ENCODE measurements at regions not wholly inside any gene's neighbourhood (a gene's known extent, or its start where the extent isn't known, plus 50 kb on each side); places are given as distances from the start of the nearest gene placed in this dataset.

DNA sequence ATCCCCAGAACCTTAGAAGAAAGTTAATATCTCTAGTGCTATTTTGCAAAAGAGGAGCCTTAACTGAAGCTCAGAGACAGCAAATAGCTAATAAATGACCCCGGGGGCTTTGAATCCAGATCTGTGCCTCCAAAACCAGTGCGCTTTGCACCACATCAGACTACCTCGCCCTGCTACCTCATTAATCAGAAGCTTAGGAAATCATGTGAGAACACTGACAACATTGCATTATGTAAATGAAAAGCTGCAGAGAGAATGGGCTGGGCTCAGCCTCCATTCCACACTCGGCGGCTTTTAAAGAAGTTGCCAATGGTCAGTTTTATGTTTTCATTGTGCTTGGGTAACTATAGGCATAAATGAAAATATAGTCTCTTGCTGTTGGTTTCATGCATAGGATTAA, 54.0 kb upstream of the STMND1 start:
- DNase-seq (ENCODE audit: low read depth): no peak

DNA sequence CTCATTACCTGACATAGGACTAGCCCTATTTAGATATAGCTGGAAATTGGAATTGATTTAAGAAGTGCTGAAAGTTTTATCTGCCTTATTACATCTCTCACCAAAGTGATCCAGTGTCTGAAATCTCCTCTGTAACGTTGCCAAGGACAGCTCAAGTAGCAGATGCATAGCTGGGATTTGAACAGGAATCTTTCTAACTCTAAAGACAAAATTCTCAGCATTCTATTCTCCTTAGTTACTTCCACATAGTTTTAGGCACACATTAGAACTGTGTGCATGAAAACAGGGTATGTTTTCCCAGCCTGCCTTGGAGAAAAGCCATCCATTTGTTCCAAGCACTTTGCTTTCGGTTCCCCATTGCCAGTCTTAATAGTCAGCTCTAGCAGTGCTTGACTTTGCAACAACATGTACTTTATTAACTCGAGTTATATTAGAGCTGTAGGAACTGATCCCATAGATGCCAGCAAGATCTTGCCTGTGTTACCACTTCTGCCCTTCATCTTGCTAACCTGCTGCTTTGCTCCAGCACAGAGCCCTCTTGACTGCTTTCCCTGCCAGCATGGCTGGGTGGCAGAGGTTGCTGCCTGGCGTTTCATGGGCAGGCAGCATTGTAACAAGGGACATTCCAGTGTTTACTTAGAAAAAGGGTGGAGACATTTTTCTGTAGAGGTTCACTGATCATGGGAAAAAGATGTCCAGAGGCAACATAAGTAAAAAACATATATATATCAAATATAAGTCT, 56.1 kb upstream of the STMND1 start:
- DNase-seq (ENCODE audit: low read depth): no peak

DNA sequence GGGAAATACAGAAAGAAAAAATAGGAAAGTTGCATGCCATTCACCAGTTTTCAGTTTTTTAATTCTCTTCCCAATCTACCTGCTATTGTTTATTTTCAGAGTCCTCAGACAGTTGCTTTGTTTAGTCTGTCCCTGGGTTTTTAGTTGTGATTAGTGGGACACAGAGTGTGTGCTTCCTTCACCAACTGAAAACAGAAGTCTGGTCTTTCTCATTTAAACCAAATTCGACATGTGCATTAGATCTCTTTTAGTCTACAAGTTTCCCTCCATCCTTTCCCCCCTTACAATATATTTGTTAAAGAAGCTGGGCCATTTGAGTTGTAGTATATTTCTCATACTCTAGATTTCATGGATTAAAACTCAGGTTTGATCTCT, 58.7 kb upstream of the STMND1 start:
- DNase-seq (ENCODE audit: low read depth): no peak

DNA sequence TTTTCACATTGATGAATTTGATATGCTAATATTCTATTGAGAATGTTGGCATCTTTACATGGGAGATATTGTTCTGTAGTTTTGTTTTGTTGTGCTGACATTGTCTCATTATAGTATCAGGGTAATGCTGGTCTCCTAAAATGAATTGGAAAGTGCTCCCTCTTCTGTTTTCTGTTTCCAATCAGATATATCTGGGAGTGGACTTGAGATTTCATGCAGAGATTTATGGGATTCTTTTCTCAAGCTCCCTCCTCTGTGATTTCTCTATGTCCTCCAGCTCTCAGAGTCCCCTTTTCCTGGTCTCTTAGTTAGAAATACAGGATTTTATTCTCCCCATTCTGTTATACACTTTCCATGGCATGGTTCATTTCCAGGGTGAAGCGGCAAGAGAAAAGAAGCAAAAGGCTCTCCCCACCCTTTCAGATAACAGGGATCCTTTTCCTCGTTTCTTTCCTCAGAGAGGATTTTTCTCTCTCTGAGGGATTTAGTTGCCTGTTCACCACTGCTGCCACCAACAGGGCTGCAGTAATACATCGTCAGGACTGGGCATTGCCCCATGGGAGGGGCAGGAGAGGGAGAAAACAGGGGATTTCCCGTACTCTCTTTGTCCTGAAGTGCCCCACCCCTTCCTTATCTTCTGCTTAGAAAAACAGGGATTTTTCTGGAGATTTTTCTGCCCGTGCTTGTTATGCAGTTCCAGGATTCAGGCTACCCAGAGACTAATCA, 59.3 kb upstream of the STMND1 start:
- DNase-seq (ENCODE audit: low read depth): no peak

DNA sequence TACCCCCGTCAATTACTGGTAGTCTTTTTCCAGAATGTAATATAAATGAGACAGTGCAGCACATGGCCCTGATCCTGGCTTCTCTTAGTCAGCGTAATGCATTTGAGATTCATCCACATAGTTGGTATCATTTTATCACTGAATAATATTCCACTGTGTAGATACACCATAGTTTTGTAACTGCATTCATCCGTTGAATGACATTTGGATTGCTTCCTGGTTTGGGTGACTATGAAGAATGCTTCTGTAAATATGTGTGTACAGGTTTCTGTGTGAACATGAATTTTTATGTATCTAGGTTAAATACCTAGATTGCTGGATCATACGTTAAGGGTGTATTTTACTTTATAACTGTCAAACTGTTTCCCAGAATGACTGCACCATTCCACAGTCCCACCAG, 62.6 kb upstream of the STMND1 start:
- DNase-seq (ENCODE audit: low read depth): no peak

DNA sequence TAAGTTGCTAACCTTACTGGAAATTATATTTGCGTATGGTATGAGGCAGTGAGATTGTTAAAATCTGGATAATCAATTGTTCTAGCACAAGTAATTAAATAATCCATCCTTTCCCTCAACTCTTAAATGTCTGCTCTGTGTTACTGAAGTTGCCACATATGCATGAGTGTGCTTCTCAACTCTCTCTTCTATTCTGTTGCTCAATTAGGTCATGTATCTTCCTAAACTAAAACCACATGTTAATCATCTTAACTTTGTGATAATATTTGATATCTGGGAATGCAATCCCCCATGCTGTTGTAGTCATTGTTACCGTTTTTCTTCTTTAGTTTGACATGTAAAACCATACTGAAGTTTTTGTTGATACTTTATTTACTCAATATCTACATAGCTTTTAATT, 63.5 kb upstream of the STMND1 start:
- no peak for DNase-seq (ENCODE audit: low read depth)

DNA sequence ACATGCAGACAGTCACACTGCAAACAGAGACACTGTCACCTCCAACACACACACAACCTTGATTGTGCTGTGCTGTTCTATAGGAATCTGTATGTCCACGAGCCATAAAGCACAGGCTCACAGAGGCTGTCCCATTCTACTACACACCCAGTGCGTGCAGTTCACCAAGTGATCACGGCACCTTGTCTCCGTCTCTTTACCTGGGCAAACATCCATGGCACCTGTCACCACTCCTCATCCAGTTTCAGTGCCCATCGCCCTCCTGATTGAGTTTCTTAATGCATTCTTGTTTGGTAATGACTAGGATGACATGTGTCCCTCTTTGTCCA, 65.8 kb upstream of the STMND1 start:
- DNase-seq (ENCODE audit: low read depth): no peak

DNA sequence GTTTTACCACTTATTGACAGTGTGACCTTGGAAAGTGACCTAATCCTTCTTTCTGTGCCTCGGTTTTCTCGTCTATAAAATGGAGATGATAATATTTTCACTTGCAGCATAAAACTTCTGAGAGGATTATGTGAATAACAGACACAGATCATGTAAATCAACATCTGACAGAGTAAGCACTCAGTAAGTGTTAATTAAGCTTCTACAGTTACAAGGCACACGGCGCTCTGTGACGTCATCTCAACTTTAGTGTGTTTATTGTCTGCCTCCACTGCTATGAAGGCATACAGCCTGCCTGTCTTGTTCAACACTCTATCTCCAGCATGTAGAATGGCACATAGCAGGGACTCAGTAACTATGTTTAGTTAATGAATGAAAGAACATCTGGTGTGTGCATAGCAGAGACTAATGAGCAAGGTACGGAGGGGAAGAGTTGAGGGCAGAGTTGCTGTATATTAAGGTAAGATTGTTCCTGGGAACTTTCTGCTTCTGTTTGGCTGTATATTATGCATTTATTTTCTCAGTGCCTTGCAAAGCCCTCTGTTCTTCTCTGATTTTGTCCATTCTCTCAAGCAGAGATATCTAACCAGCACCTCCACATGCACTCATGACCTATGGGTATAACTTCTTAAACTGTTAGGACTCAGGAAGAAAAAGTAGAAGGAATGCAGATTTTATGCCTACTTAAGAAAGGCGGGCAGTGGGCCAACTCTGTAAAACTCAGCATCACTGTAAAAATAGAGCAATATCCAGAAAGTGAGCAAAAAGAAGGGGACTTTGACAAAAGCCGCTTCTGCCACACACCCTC, 66.4 kb upstream of the STMND1 start:
- DNase-seq (ENCODE audit: low read depth): no peak

DNA sequence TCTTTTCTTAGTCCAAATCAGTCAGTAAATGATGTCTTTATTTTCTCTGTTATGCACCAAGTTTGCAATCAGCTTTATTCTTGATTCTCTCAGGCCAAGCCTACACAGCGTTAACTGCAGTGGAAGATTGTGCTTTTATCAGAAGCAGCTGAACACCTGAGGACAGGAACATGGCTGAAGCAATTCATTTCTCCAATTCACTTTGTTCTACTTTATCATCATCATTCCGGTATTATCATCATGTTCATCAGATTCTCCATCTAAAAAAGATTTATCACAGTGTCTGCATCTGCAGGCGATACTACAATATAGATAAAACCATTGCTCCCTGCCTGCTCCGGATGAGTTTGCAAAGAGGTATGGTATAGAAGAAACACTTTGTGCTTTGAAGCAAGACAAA, 68.1 kb upstream of the STMND1 start:
- DNase-seq (ENCODE audit: low read depth): no peak

DNA sequence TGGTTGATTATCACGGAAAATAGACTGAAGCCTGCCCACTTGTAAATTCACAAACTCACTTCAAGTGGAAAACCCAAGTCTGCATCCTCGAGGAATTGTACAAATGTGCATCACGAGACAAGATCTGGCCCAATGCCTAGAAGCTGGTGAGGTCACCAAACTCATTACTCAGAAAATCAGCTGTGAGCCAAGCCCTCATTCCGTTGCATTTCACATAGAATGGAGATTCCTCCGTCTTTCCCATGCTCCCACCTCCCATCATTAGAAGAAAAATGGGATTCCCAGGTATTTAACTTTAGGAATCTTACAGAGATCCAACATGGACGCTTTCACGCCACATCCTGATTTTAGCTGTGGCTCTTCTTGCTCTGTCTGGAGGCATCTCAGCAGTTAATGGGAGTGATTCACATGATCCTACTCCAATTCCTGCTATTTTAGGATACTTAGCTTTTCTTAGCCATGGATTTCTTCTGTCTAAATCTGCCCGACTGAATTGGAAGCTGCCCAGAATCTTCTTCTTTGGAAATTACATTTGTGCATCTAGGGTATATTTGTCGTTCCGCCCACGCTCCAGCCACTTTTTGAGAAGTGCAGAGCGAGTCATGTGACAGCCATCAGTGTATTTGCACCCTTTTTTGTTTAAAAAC, 68.7 kb upstream of the STMND1 start:
- no peak for DNase-seq (ENCODE audit: low read depth)

DNA sequence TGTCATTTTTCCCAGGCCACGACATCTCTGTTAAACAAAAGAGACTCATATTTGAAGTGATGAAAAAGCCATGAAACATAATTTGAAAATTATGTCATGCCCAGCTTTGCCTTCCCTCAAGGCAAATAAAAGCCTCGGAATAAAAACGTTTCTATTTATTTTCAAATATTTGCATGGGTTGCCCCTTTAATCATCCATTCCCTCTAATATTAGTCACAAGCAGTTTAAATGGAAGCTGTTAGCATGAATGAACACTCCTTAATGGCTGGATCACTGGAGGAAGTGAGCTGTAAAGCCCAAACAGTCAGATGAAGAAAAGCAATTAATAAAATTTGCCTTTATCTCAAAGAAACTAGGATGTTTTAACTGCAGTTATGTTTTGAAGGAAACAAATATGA, 69.3 kb upstream of the STMND1 start:
- DNase-seq (ENCODE audit: low read depth): no peak

DNA sequence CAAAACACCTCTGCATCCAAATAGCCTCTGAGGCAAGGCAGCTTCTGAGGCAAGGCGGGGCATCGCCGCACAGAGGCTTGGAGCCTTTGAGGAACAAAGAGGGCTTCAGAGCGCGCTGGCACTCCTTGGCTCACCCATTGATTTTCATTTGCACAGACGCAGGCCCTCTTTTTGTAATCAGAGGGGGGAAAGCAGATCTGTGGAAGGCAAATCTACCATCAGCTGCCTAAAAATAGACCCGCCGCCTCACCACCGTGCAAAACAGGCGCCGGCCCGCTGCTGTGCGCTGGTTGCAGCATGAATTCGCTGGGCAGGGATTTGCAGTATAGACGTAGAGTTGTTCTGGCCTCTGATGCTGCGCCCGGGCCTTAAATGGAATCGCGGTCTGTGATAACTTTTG, 69.9 kb upstream of the STMND1 start:
- no peak for DNase-seq (ENCODE audit: low read depth)

DNA sequence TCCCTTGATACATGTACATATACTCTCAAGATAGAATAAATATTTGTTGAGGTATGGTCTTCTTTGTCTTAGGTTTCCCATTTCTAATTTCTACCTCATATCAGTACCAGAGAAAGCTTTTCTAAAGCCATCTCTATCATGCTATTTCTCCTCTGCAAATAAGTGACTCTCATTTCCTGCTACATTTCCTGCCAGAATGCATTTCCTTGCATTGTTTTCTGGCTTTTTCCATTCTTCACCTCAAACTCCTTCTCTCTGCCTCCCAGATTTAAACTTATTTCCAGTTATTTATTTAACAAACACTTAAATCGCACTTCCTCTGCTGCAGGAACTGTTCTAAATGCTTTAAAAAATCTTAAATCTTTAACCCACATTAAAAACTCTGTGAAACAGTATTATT, 74.4 kb upstream of the STMND1 start:
- no peak for DNase-seq (ENCODE audit: low read depth)

DNA sequence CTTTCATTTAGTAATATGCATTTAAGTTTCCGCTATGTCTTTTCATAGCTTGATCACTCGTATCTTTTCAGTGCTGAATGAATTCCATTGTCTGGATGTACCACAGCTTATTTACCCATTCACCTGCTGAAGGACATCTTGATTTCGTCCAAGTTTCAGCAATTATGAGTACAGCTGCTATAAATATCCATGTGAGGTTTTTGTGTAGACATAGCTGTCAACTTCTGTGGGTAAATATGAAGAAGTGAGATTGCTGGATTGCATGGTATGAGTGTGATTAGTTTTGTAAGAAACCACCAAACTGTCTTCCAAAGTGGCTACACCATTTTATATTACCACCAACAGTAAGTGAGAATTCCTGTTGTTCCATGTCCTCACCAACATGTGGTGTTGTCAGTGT, 79.2 kb upstream of the STMND1 start:
- no peak for DNase-seq (ENCODE audit: low read depth)

DNA sequence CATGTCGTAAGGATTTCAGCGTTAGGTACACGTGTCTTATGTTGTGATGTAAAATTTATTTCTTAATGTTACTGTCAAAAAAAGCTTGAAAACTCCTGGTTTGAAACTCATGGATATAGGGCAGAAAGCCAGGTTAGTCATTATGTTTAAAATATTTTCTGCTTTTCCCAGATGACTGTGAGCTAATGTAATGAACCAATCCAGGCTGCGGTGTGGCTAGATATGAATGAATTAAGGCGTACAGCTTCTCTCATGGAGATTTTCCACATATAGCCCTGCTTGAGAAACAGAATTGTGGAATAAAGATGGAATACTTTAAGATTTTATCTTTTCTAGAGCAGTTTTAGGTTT, 80.3 kb upstream of the STMND1 start:
- DNase-seq (ENCODE audit: low read depth): no peak

DNA sequence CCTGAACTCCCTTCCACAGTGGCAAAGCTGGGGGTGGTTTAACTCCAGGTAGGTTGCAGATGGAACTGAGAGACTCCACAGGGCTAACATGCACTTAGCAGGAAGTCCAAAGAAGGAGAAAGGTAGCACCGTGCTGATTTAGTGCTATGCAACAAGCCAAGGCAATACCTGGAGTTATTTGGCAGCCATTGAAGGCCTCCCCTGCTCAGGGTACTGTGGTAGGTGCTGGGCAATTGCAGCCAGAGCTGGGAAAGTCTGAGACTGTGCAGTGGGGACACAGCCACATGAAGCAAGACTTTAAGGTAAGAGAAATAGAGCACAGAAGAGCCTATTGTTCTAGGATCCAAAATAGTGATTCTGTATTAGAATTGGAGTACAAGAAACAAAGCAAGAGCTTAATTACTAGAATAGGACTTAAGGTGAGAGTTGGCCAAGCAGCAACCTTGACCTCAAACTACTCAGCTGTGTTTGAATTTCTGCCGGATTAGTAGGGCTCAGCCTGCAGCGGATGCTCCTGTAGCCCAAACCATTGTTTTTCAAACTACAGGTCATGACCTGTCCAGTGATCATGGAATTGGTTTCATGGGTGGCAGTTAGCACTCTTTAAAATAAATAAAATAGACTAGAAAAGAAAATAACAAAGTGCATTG, 80.8 kb upstream of the STMND1 start:
- DNase-seq (ENCODE audit: low read depth): no peak

DNA sequence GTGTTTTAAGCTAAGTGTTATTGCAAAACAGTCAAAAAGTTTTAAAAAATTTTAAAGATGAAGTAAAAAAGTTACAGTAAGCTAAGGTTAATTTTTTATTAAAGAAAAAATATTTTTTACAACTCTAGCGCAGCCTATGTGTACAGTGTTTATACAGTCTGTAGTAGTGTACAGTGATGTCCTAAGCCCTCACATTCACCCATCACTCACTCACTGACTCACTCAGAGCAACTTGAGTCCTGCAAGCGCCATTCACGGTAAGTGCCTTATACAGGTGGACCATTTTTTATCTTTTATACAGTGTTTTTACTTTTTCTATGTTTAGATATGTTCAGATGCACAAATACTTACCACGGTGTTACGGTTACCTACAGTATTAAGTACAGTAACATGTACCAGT, 83.4 kb upstream of the STMND1 start:
- no peak for DNase-seq (ENCODE audit: low read depth)

DNA sequence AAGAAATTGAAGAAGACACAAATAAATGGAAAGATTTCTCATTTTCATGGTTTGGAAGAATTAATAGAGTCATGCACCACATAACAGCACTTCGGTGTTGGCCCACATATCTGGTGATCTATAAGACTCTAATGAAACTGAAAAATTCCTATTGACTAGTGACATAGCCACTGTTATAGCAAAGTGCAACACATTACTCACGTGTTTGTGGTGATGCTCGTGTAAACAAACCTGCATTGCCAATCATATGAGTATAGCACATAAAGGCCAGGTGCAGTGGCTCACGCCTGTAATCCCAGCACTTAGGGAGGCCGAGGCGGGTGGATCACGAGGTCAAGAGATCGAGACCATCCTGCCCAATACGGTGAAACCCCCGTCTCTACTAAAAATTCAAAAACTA, 84.4 kb upstream of the STMND1 start:
- no peak for DNase-seq (ENCODE audit: low read depth)

DNA sequence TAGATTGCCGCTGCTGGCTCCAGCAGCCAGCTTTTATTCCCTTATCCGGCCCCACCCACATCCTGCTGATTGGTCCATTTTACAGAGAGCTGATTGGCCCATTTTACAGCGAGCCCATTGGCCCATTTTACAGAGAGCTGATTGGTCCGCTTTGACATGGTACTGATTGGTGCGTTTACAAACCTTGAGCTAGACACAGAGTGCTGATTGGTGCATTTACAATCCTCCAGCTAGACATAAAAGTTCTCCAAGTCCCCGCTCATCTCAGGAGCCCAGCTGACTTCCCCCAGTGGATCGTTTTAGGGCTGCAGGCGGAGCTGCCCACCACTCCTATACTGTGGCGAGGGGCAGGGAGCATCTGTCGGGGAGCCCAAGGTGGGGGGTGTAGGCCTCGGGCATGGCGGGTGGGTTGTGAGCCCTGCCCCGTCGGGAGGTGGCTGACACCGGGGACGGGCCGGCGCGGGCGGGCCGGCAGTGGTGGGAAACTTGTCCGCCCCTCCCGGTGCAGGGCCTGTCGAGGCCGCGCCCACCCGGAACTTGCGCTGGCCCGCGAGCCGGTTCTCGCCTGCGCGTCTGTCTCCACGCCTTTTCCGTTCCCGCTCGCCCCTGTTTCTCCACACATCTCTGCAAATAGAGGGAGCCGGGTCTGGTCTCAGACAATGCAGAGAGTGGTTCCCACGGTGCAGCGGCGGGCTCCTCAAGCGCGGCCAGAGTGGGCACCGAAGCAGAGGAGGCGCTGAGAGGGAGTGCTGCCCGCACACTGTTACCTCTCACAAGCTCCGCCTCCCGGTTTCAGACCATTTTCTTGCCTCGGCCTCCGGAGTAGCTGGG, 86.1 kb upstream of the STMND1 start:
- DNase-seq (ENCODE audit: low read depth): peak; percentile 15

DNA sequence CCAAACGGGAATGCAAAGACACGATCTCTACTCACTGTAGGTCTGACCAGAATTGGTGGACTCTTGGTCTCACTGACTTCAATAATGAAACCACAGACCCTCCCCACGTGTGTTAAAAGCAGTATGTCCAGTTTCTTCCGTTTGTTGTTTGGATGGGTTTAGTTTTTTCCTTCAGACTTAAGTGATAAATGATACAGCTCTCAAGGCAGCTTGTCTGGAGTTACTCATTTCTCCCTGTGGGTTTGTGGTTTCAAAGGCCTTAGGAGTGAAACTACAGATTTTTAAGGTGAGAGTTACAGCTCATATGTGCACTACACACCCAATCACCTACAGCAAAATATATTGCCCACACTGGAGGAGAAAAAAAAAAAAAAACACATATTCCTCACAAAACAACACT, 86.7 kb upstream of the STMND1 start:
- no peak for DNase-seq (ENCODE audit: low read depth)

DNA sequence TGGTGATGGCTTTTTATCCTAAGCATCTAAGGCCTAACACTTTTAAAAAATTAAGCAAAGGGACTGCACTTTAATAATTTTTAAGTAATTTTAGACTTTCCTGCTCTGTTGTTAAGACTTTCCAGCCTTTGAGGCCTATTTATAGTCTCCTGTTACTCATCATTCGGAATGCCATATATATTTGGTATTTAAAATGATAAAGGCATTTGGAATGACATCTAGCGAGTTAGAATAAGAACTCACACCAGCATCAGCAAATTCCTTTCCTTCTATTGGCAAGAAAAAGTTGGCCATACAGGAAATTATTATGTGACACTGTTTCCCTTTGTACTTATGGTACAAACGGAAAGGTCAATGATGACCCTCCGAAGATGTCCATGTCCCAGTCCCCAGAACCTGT, 88.1 kb upstream of the STMND1 start:
- no peak for DNase-seq (ENCODE audit: low read depth)

All from CMK (cell line).